ENCODE measurements at regions not wholly inside any gene's neighbourhood (a gene's known extent, or its start where the extent isn't known, plus 50 kb on each side); places are given as distances from the start of the nearest gene placed in this dataset.

DNA sequence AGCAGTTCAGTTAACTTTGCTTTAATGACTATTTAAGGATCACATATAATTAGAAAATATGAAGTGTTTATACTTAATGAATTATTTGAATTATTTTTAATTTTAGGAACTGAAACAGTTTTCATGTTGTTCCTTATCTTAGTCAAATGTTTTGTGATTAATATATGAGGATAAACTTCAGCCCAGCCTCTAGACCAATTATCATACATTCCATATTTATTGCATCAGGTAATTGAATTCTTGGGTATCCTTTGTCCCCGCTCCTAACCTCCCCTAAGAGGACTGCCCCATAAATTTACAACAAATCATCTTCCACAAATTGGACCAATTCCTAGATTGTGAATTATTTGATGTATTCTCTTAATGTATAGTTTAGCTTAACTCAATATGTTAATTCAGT, 74.8 kb downstream of the ZNF622 start:
- peaks cover 0 to 5% (median 0%) of the 10 kb centered on the region in 4 experiments; a peak in 1 of 7 replicates for H3K4me1 ChIP-seq (replicated peaks in 1 of 4; ENCODE audit: control insufficient read depth in 3 of 4, insufficient read depth in 4 of 4, low read length in 3 of 4)
- H4K20me1 ChIP-seq (replicated peaks in 1 of 2; ENCODE audit: control insufficient read depth in 1 of 2, insufficient read depth in 2 of 2, low read length in 2 of 2), result no peaks in the 10 kb centered on the region
- no peak overlapping the region for H4K8ac ChIP-seq (ENCODE audit: extremely low read depth, insufficient read depth, low read length)
- DNase-seq (ENCODE audit: low read depth in 1 of 2, low spot score in 2 of 2) (no peak), FAIRE-seq (no peak)
- no peak overlapping the region for H3K14ac ChIP-seq (ENCODE audit: insufficient read length)
- no peak overlapping the region for H4K5ac ChIP-seq (ENCODE audit: insufficient read length, low read depth, low read length)
- TF ChIP-seq ASH2L (IDR thresholded peaks at IDR 0.05; ENCODE audit: low read length) (no peak), SP4 (IDR thresholded peaks at IDR 0.05; ENCODE audit: low read length) (no peak), CEBPB (IDR thresholded peaks at IDR 0.05; ENCODE audit: low read depth, low read length) (no peak)
- H4K91ac ChIP-seq (replicated peaks; ENCODE audit: insufficient read length, low read length), result no peak overlapping the region
- no peaks in the 10 kb centered on the region for H3K79me1 ChIP-seq (ENCODE audit: low read depth, low read length)
- no peak overlapping the region for H3K27ac ChIP-seq (ENCODE audit: low read depth, low read length)
- no peaks in the 10 kb centered on the region for H3K79me2 ChIP-seq (ENCODE audit: control insufficient read depth in 1 of 2, insufficient read depth in 2 of 2, low read length in 2 of 2)
- no peak overlapping the region for H3K23ac ChIP-seq (ENCODE audit: insufficient read length)
- H2AK5ac ChIP-seq (ENCODE audit: low read depth, low read length), result no peak overlapping the region
- no peak overlapping the region for H2BK120ac ChIP-seq (replicated peaks; ENCODE audit: low read depth, low read length)
- H2BK5ac ChIP-seq (ENCODE audit: low read depth, low read length), result no peak overlapping the region
- H2BK20ac ChIP-seq (ENCODE audit: low read length), result no peak overlapping the region
- no peaks in the 10 kb centered on the region for H3K23me2 ChIP-seq (ENCODE audit: low read depth, low read length)
- H2BK15ac ChIP-seq (ENCODE audit: low read length), result no peak overlapping the region
- no peak overlapping the region for H2AFZ ChIP-seq (ENCODE audit: low read length)
- POLR2A ChIA-PET (ENCODE audit: partially characterized antibody), result no interaction called here
- H3K4ac ChIP-seq (replicated peaks; ENCODE audit: insufficient read length, low read depth, low read length), result no peak overlapping the region
- no peaks in the 10 kb centered on the region for H3K36me3 ChIP-seq (ENCODE audit: control insufficient read depth in 2 of 4, insufficient read depth in 4 of 4, low read length in 3 of 4)
- H2BK12ac ChIP-seq (ENCODE audit: low read depth, low read length), result no peak overlapping the region
- H3K9me3 ChIP-seq (ENCODE audit: insufficient read depth in 2 of 2, low read depth in 1 of 2, low read length in 1 of 2), result no peaks in the 10 kb centered on the region
- no peak overlapping the region for H3K18ac ChIP-seq (ENCODE audit: extremely low read depth, low read length)
- H3K27me3 ChIP-seq (replicated peaks in 1 of 4; ENCODE audit: control insufficient read depth in 3 of 4, extremely low read depth in 1 of 4, insufficient read depth in 3 of 4, low read length in 3 of 4), result no peaks in the 10 kb centered on the region
- 94% methylated on average over 1 of the region's 1 CpG; no CpG with 5 or more reads in 1 of the 2 experiments for WGBS, 2 experiments (ENCODE audit: extremely low coverage in 1 of 2, insufficient coverage in 1 of 2, insufficient read length in 1 of 2, insufficient replicate concordance in 2 of 2, low coverage in 1 of 2, low lambda C conversion rate in 2 of 2, missing lambda C conversion rate in 1 of 2)
- no peak overlapping the region for H3K56ac ChIP-seq (replicated peaks; ENCODE audit: insufficient read length, low read depth, low read length)
- no peak overlapping the region for H3K9ac ChIP-seq (replicated peaks in 1 of 4; ENCODE audit: extremely low read depth in 1 of 4, low read depth in 3 of 4, low read length in 3 of 4)
- CTCF ChIA-PET (ENCODE audit: partially characterized antibody), result interaction anchor here (1.6 kb wide), 1 partner anchor 67 kb away, joined by 4 read pairs; no protein-coding TSS in a partner anchor
- no peak overlapping the region for H3K4me2 ChIP-seq (ENCODE audit: insufficient read depth in 1 of 2, low read depth in 2 of 2, low read length in 2 of 2)
- H3K4me3 ChIP-seq (ENCODE audit: extremely low read depth in 1 of 4, insufficient read depth in 2 of 4, low read depth in 3 of 4, low read length in 4 of 4), result no peak overlapping the region
